T-helper 2 cell treated with Interferon-gamma antibody and Interleukin-4, amounts not matched to agents 5 μg/mL and 100 μg/mL, for 36 hours (primary cell): ENCODE measurements at regions not wholly inside any gene's neighbourhood (a gene's known extent, or its start where the extent isn't known, plus 50 kb on each side); places are given as distances from the start of the nearest gene placed in this dataset.
"Not testable (repeated sequence)": the region's sequence is repeated elsewhere in the genome, so short reads cannot be mapped to it uniquely, and the experiment has no call there.

Experiments
- DNase-seq: peaks from one replicate; pipeline ENCODE4 v3.0.0; 2021; ENCODE audit warnings: low spot score
- H3K27ac Mint-ChIP-seq: one replicate; pipeline ENCODE4 v1.8.0; 2021; ENCODE audit warnings: mild to moderate bottlenecking, mixed read lengths
- H3K27me3 Mint-ChIP-seq: one replicate; pipeline ENCODE4 v1.8.0; 2021; ENCODE audit warnings: low read depth, mixed read lengths
- H3K36me3 Mint-ChIP-seq: one replicate; pipeline ENCODE4 v1.8.0; 2021; ENCODE audit warnings: low read depth, mixed read lengths
- H3K4me1 Mint-ChIP-seq: one replicate; pipeline ENCODE4 v1.8.0; 2021; ENCODE audit warnings: low read depth, mixed read lengths
- H3K4me3 Mint-ChIP-seq: one replicate; pipeline ENCODE4 v1.8.0; 2022; ENCODE audit warnings: mild to moderate bottlenecking, moderate library complexity, mixed read lengths
- H3K9me3 Mint-ChIP-seq: one replicate; pipeline ENCODE4 v1.8.0; 2021; ENCODE audit warnings: mixed read lengths

DNA sequence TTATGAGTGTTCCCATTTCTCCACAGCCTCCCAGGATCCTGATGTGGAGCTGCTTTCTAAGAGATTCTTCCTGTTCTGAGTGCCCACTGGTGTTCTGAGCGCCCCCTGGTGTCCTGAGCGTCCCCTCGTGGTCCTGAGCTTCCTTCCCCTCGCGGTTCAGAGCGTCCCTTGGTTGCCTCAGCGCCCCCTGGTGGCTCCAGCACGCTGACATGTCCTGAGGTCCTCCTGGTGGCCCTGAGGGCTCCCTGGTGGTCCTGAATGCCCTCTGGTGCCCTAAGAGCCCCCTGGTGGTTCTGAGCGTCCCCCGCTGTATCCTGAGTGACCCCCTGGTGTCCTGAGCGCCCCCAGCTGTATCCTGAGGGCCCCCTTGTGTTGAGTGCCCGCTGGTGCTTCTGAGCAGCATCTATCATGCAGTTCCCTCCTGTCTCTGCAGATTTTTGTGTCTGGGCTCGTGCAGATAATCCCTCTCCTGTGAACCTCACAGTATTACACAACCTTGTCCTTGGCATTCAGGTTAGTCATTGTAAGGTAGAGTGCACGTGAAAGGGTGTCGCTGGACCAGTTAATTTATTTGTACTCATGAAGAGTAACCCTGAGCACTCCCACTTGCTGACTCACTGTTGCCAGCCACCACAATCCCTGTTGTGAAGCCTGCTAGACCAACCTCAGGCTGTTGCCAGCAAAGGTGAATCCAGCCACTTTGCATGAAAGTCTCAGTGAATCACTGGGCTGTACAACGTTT lies 1214.9 kb downstream of the TMEM121 start:
- DNase-seq, H3K4me1 Mint-ChIP-seq, H3K27me3 Mint-ChIP-seq, H3K4me3 Mint-ChIP-seq, H3K36me3 Mint-ChIP-seq, H3K27ac Mint-ChIP-seq, H3K9me3 Mint-ChIP-seq: not testable (repeated sequence)

DNA sequence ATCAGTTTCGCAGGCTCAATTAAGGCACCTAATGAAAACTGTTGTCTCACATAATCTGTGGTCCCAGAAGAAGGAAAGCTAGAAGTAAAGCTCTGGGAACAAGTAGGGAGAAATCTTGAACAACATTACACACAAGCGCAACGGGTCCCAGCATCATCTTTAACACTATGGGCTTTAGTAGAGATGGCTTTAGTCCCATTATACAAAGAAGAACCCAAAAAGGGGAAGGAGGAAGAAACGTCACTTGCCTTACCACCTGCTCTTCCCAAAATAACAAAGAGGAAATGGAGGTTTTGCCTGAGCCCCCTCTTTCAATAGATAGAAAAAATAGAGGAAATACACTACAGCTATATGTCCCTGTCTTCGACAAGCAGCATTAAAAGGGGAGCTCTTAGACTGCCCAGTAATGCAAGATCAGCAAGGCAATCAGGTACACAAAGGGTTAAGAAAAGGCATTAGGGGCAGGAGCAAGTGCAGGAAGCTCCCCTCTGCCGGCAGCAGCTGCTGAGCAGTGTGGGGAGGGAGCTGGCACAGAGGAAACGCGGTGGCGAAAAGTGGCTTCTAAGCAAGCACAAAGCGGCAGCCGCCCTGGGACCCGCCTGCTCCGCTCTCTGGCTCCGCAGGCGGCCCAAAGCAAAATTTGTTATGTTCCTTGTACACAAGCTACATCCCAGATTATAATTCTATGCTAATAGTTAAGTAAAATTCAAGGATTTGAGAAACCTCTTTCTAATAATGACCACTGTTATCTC lies 1218.8 kb downstream of the TMEM121 start:
- not testable (repeated sequence) for H3K36me3 Mint-ChIP-seq, H3K9me3 Mint-ChIP-seq, DNase-seq, H3K4me3 Mint-ChIP-seq, H3K27me3 Mint-ChIP-seq, H3K4me1 Mint-ChIP-seq, H3K27ac Mint-ChIP-seq

DNA sequence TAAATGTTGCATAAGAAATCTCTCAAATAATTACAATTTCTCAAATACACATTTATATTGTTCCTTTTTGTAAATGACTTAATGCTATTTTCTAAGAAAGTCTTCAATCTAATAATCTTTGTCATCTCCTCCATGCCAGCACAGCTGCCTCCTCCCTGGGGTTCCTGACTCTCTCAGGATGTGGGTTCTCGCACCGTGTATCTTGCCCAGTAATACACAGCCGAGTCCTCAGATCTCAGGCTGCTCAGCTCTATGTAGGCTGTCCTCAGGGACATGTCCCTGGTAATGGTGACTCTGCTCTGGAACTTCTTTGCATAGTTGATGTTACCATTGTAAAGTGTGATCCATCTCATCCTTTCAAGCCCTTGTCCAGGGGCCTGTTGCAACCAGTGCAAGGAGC lies 1223.7 kb downstream of the TMEM121 start:
- not testable (repeated sequence) for H3K27ac Mint-ChIP-seq, H3K9me3 Mint-ChIP-seq, H3K4me1 Mint-ChIP-seq, H3K36me3 Mint-ChIP-seq, DNase-seq, H3K27me3 Mint-ChIP-seq, H3K4me3 Mint-ChIP-seq

DNA sequence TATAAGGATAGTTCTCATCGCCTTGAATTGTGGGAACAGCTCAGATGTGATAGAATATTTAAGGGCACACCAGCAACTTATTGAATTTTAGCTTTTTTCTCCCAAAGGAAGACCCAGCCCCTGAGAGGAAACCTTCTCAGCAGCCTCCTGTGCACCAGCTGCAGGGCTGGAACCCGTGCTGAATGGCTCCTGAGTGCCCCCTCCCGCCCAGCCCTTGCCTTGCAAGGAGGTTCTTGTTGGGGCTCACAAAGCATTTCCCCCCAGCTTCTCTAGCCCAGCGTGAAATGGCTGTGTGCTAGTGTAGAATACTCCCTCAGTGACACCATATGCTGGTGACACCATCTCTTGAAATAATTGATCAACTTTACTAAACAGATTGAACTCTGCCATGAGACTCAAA lies 1227.4 kb downstream of the TMEM121 start:
- not testable (repeated sequence) for H3K9me3 Mint-ChIP-seq, H3K27ac Mint-ChIP-seq, H3K36me3 Mint-ChIP-seq, H3K4me3 Mint-ChIP-seq, DNase-seq, H3K27me3 Mint-ChIP-seq, H3K4me1 Mint-ChIP-seq

DNA sequence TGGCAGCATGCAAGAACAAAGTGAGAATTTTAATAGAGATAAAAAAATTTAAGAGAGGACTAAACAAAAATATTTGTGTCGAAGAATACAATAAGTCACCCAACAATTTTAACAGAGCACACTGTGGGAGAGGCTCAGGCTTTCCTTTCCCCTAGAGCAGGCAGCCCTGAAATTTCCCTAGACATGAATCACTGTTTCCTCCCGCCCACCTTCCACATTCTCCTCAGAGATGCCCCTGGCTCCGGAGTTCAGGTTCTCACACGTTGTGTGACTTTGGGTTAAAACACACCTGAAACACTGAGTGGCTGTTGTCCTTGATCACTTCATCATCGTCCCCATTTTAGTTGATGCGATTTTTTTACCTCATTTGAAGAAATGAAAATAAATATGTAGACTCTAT lies 1231.1 kb downstream of the TMEM121 start:
- not testable (repeated sequence) for DNase-seq, H3K4me3 Mint-ChIP-seq, H3K27ac Mint-ChIP-seq

DNA sequence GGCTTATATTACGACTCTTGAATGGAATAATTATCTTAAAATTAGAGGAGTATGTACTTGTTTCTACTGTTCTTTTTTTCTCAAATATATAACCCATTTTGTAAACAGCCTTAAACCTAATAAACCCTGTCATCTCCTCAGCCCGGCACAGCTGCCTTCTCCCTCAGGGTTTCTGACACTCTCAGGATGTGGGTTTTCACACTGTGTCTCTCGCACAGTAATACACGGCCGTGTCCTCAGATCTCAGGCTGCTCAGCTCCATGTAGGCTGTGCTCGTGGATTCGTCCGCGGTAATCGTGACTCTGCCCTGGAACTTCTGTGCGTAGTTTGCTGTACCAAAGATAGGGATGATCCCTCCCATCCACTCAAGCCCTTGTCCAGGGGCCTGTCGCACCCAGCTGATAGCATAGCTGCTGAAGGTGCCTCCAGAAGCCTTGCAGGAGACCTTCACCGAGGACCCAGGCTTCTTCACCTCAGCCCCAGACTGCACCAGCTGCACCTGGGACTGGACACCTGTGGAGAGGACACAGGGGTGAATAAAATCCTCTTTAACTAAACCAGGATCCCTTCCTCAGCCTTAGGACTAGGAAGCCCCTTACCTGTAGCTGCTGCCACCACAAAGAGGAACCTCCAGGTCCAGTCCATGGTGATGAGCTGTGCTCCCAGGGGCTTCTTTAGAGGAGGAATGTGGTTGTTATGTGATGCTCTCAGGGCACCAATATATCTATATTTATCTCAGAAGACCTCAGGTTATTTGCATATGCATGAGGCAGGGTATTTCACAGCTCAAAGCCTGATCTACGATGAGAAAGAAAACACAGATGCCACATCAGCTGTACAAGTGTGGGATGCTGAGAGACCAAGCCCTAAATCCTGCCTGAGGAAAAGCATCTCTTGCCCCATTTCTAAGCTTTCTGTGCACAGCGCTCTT lies 1235.8 kb downstream of the TMEM121 start:
- H3K27ac Mint-ChIP-seq, H3K4me3 Mint-ChIP-seq, H3K36me3 Mint-ChIP-seq, H3K9me3 Mint-ChIP-seq, H3K27me3 Mint-ChIP-seq, DNase-seq: not testable (repeated sequence)
- peaks cover 14% of the 10 kb centered on the region for H3K4me1 Mint-ChIP-seq

More for the DNA sequence above, 1231.1 kb downstream of the TMEM121 start:
- H3K36me3 Mint-ChIP-seq, H3K9me3 Mint-ChIP-seq, H3K4me1 Mint-ChIP-seq, H3K27me3 Mint-ChIP-seq: not testable (repeated sequence)

DNA sequence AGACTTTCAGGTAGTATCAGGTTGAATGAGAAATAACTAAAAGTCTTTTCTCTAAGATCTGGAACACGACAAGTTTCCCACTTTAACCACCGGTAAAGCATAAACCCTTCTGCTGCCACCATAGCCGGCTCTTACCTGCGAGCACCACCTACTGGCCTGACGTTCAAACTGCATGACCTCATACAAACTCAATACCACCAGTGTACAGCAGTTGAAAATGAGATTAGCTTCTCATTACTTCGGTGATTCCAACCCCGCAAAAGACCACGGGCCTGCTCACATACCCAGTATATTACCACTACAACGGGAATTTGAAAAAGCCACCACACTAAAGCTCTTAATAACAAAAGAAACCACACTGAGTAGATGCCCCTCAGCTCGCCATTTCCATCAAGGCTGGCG lies 1238.6 kb downstream of the TMEM121 start:
- DNase-seq, H3K9me3 Mint-ChIP-seq, H3K4me3 Mint-ChIP-seq, H3K27ac Mint-ChIP-seq, H3K36me3 Mint-ChIP-seq, H3K27me3 Mint-ChIP-seq: not testable (repeated sequence)
- peaks cover 27% of the 10 kb centered on the region for H3K4me1 Mint-ChIP-seq

DNA sequence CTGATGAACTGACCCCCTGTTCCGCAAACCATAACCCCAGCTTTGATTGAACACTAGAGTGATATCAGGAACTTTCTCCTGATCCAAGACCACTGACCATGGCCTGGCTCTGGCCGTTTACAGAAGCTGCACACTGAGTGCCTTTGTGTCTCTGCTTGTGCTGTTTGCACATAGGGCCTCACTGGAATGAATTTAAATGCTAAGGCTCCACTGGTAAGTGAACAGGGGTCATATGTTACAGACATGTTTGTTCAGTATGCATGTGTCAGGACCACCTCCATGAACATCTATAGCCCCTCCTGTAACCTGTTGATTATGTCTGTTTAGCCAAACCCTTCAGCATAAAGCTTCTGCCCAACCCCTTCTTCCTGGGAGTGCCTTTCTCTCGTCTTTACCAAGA lies 1239.8 kb downstream of the TMEM121 start:
- no peak overlapping the region for H3K27ac Mint-ChIP-seq
- no peaks in the 10 kb centered on the region for H3K36me3 Mint-ChIP-seq
- H3K4me1 Mint-ChIP-seq, result peaks cover 30% of the 10 kb centered on the region
- no peaks in the 10 kb centered on the region for H3K27me3 Mint-ChIP-seq
- H3K9me3 Mint-ChIP-seq, result no peaks in the 10 kb centered on the region
- H3K4me3 Mint-ChIP-seq, result peak overlapping the region; percentile 59
- DNase-seq, result no peak

DNA sequence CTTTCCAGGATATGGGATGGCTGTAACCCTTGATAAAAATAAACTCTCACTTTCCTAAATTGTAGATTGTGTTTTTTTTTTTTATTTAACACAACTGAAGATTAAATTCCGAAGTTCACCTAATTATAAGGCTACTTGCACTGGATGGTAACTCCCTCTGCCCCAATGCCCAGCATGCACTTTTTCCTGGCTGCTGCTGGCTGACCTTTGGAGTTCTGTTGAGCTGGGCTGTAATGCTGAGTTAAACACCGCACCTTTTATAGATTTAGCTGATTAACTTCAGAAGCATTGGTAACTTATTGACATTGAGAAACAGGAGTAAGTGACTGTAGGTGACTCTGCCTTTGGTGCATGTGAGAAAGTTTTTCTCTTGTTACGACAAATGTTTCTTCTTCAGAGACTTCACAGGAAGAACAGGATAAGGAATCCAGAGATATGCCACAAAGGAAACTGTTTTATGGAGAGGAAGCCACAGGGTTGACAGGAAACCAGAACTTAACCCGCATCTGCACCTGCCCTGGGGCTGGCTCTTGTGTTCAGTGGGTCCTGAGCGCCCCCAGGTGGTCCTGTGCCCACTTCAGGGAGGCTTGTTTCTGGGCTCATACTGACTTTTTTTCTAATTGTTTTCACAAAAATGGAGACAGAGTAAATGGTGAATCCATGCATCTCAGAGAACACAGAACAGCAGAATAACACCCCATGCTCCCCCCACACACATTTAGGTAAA lies 1240.3 kb downstream of the TMEM121 start:
- not testable (repeated sequence) for H3K27me3 Mint-ChIP-seq, H3K9me3 Mint-ChIP-seq, H3K36me3 Mint-ChIP-seq
- Mint-ChIP-seq H3K4me3 (peak overlapping the region; percentile 59), H3K27ac (peak overlapping the region; percentile 55), H3K4me1 (peaks cover 32% of the 10 kb centered on the region)
- peak; percentile 18 for DNase-seq

DNA sequence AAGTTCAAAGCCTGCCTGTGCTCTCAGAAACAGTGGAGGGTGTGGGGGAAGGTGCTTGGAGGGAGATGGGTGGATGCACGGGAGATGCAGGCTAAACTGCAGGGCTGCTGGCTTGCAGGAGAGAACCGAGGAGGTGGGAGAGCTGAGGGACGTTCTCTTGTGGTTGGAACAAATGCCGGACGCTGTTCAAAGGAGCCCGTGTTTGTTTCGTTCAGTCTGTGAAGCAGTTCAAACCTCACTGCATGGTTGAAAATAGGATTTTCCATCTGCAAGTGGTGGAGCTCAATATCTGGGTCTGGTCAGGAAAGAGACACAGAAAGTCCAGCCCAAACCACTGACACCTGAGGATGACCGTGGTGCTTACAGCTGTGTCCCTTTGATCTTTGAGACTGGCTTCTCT lies 1241.8 kb downstream of the TMEM121 start:
- DNase-seq, H3K9me3 Mint-ChIP-seq, H3K4me3 Mint-ChIP-seq, H3K36me3 Mint-ChIP-seq, H3K27me3 Mint-ChIP-seq: not testable (repeated sequence)
- Mint-ChIP-seq H3K27ac (peak overlapping the region; percentile 49), H3K4me1 (peaks cover 32% of the 10 kb centered on the region)

DNA sequence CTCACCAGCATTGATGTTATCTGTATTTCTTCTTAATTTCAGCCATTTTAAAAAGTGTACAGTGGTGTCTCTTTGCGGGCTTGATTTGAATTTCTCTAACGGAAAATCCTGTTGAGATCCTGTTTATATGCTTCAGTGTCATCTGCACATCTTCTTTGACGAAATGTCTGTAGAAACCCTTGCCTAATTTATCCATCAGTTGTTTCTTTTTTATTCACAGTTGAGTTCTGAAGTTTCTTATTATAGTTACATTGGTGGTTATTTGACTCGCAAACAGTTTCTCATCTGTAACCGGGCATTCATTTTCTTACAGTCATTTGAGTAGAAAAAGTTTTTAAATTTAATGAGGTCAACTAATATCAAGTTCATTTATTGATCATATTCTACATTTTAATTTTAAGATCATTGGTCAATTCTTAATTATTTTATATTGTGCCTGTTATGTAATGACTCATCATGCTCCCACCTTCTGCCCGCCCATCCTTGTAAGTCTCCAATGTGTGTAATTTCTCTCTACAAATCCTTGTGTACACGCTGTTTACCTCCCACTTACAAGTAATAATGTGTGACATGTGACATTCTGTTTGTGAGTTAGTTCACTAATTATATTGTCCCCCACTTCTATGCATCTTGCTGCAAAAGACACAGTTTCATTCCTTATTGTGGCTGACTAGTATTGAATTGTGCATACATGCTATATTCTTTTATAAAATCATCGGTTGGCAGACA lies 1242.8 kb downstream of the TMEM121 start:
- not testable (repeated sequence) for DNase-seq, H3K27me3 Mint-ChIP-seq, H3K9me3 Mint-ChIP-seq, H3K36me3 Mint-ChIP-seq
- peak overlapping the region; percentile 24 for H3K4me3 Mint-ChIP-seq
- H3K27ac Mint-ChIP-seq, result peak overlapping the region; percentile 72
- H3K4me1 Mint-ChIP-seq, result peaks cover 32% of the 10 kb centered on the region

DNA sequence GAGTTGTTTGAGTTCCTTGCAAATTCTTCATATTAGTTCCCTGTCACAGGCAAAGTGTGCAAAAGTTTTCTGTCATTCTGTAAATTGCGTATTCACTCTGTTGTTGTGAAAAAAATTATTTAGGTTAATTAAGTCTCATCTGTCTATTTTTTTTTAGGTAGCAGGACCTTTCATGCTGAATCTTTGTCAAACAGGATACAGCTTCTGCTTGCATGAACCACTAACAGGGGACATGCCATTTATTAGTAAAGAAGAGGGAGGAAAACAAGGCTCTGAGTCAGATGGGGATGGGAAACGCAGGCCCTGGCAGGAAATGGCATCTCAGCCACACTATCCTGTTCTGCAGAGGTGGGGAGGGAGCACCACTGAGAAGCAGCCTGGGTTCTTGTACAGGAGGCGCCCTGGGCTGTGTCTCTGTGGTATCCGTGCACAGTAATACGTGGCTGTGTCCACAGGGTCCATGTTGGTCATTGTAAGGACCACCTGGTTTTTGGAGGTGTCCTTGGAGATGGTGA lies 1243.8 kb downstream of the TMEM121 start:
- Mint-ChIP-seq H3K4me3 (peak overlapping the region; percentile 40), H3K27ac (peak overlapping the region; percentile 84), H3K4me1 (peaks cover 31% of the 10 kb centered on the region)
- H3K27me3 Mint-ChIP-seq, H3K9me3 Mint-ChIP-seq, H3K36me3 Mint-ChIP-seq, DNase-seq: not testable (repeated sequence)
